Chondrocyte (in vitro differentiated cells): ENCODE measurements at regions not wholly inside any gene's neighbourhood (a gene's known extent, or its start where the extent isn't known, plus 50 kb on each side); places are given as distances from the start of the nearest gene placed in this dataset.
"Not testable (repeated sequence)": the region's sequence is repeated elsewhere in the genome, so short reads cannot be mapped to it uniquely, and the experiment has no call there.

Source experiments
- DNase-seq: peaks from one replicate; pipeline ENCODE4 v3.0.0; 2021; ENCODE audit warnings: mixed read lengths, low spot score
- H3K27ac Mint-ChIP-seq: one replicate; pipeline ENCODE4 v1.8.0; 2021; ENCODE audit warnings: mild to moderate bottlenecking, moderate library complexity, mixed read lengths; ENCODE audit not compliant: unreplicated experiment
- H3K27me3 Mint-ChIP-seq: 2 replicates; pipeline ENCODE4 v1.8.0; 2021; ENCODE audit warnings: low read depth, mixed read lengths
- H3K36me3 Mint-ChIP-seq: 2 replicates; pipeline ENCODE4 v1.8.0; 2021; ENCODE audit warnings: low read depth, mixed read lengths
- H3K4me1 Mint-ChIP-seq: 2 replicates; pipeline ENCODE4 v1.8.0; 2021; ENCODE audit warnings: low read depth, mild to moderate bottlenecking, mixed read lengths
- H3K4me3 Mint-ChIP-seq: one replicate; pipeline ENCODE4 v1.8.0; 2021; ENCODE audit warnings: mild to moderate bottlenecking, moderate library complexity, mixed read lengths; ENCODE audit not compliant: unreplicated experiment
- H3K9me3 Mint-ChIP-seq: 2 replicates; pipeline ENCODE4 v1.8.0; 2021; ENCODE audit warnings: low read depth, mixed read lengths
- CTCF ChIP-seq: fragments of 200-600 bp; sonication (generic); IDR thresholded peaks from 2 replicates; pipeline ENCODE4 v1.5.0; 2021; ENCODE audit warnings: antibody characterized with exemption, mild to moderate bottlenecking, moderate library complexity

GRCh38 chr7:82605247-82605864, 161.8 kb upstream of the CACNA2D1 start:
- H3K4me3 Mint-ChIP-seq = no peak overlapping the region
- H3K36me3 Mint-ChIP-seq = no peaks in the 10 kb centered on the region
- H3K27me3 Mint-ChIP-seq = no peaks in the 10 kb centered on the region
- H3K27ac Mint-ChIP-seq = no peak overlapping the region
- no peaks in the 10 kb centered on the region for H3K9me3 Mint-ChIP-seq
- peaks cover 4% of the 10 kb centered on the region for H3K4me1 Mint-ChIP-seq
- DNase-seq = no peak
- peak; percentile 96 for TF ChIP-seq CTCF

- Mint-ChIP-seq H3K4me3 (no peak overlapping the region), H3K27me3 (no peaks in the 10 kb centered on the region), H3K4me1 (peaks cover 15% of the 10 kb centered on the region), H3K9me3 (no peaks in the 10 kb centered on the region), H3K27ac (no peak overlapping the region), H3K36me3 (no peaks in the 10 kb centered on the region)
- no peak for TF ChIP-seq CTCF
- no peak for DNase-seq
Measured at GRCh38 chr7:82602066-82602465, 158.5 kb upstream of the CACNA2D1 start.

- H3K27me3 Mint-ChIP-seq = no peaks in the 10 kb centered on the region
- no peak overlapping the region for H3K27ac Mint-ChIP-seq
- H3K4me1 Mint-ChIP-seq = peaks cover 19% of the 10 kb centered on the region
- DNase-seq = no peak
- no peak overlapping the region for H3K4me3 Mint-ChIP-seq
- H3K36me3 Mint-ChIP-seq = no peaks in the 10 kb centered on the region
- TF ChIP-seq CTCF = no peak
- no peaks in the 10 kb centered on the region for H3K9me3 Mint-ChIP-seq
Measured at GRCh38 chr7:82600531-82600930, 157.0 kb upstream of the CACNA2D1 start.

- no peak overlapping the region for H3K4me3 Mint-ChIP-seq
- no peak overlapping the region for H3K27ac Mint-ChIP-seq
- DNase-seq = no peak
- H3K4me1 Mint-ChIP-seq = peaks cover 24% of the 10 kb centered on the region
- H3K27me3 Mint-ChIP-seq = no peaks in the 10 kb centered on the region
- no peaks in the 10 kb centered on the region for H3K36me3 Mint-ChIP-seq
- no peaks in the 10 kb centered on the region for H3K9me3 Mint-ChIP-seq
- no peak for TF ChIP-seq CTCF
Measured at GRCh38 chr7:82599895-82600294, 156.3 kb upstream of the CACNA2D1 start.

GRCh38 chr7:82598958-82599357, 155.4 kb upstream of the CACNA2D1 start:
- H3K4me3 Mint-ChIP-seq = no peak overlapping the region
- no peak for TF ChIP-seq CTCF
- DNase-seq = no peak
- H3K9me3 Mint-ChIP-seq = no peaks in the 10 kb centered on the region
- no peak overlapping the region for H3K27ac Mint-ChIP-seq
- H3K4me1 Mint-ChIP-seq = peaks cover 33% of the 10 kb centered on the region
- H3K27me3 Mint-ChIP-seq = no peaks in the 10 kb centered on the region
- no peaks in the 10 kb centered on the region for H3K36me3 Mint-ChIP-seq

GRCh38 chr7:82595795-82596194, 152.2 kb upstream of the CACNA2D1 start:
- not testable (repeated sequence) for H3K4me3 Mint-ChIP-seq, H3K36me3 Mint-ChIP-seq, H3K9me3 Mint-ChIP-seq, DNase-seq, H3K27me3 Mint-ChIP-seq
- Mint-ChIP-seq H3K27ac (peak overlapping the region; percentile 42), H3K4me1 (peaks cover 39% of the 10 kb centered on the region)
